ENCODE measurements at regions not wholly inside any gene's neighbourhood (a gene's known extent, or its start where the extent isn't known, plus 50 kb on each side); places are given as distances from the start of the nearest gene placed in this dataset.

DNA sequence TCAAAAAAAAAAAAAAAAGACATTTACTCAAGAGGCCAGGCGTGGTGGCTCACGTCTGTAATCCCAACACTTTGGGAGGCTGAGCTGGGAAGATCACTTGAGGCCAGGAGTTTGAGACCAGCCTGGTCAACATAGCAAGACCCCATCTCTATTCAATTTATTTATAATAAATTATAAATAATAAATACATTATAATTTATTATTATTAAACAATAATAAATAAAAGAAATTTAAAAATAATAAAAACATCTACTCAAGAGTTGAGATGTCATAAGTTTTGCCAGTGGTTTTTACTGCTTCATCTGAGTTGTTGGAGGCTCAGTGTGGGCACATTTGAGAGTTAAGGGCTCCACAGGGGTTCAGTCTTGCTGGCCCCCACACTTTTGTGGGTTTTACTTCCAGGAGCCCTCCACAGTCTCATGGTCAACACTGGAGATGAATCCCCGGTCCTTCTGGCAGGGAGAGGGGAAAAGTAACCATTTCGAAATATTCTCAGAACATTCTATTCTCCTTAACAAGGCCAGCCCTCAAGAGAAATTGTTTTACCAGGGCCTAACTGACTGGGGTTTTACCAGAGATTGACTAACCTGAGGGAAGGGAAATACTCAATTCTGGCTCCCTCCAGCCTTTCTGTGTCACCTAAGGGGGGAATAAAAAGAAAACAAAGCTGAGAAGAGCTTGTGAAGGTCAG lies 51.6 kb upstream of the NCOA1 start:
- no peaks in the 10 kb centered on the region for H3K4me1 ChIP-seq (ENCODE audit: insufficient read depth, low read length)
- H2AFZ ChIP-seq (ENCODE audit: low read length): no peak overlapping the region
- H3K4me3 ChIP-seq (replicated peaks in 1 of 3; ENCODE audit: insufficient read depth in 1 of 3, low read depth in 2 of 3, low read length in 3 of 3): no peak overlapping the region
- no peak overlapping the region for H3K4me2 ChIP-seq (ENCODE audit: low read depth, low read length)
- H3K36me3 ChIP-seq (replicated peaks in 1 of 2; ENCODE audit: control insufficient read depth in 1 of 2, insufficient read depth in 2 of 2, low read length in 2 of 2): no peaks in the 10 kb centered on the region
- ChIA-PET CTCF (ENCODE audit: low intra/inter-chr PET ratio, low total read pairs) (no interaction called here), POLR2A (no interaction called here)
- H3K27ac ChIP-seq (ENCODE audit: extremely low read length, insufficient read depth, low read length): no peak overlapping the region
- FAIRE-seq: no peak
- BruUV-seq (replicated peaks): no TSS peak
- ATAC-seq: no peak
- no peaks in the 10 kb centered on the region for H3K9me3 ChIP-seq (ENCODE audit: low read length)
- DNase-seq (ENCODE audit: low spot score): no peak
- H3K9ac ChIP-seq (ENCODE audit: insufficient read depth, low read depth, low read length): no peak overlapping the region
- in situ Hi-C loops (cut with HindIII; ENCODE audit: extremely low pct_ligation_motif_present, low pct_unique_long_range_greater_than_20kb) (no loop called here), intact Hi-C loops (cut with micrococcal nuclease; ENCODE audit: unreplicated experiment) (no loop called here)
- 0 out of 5 replicates have a peak, but pooled peaks cover 2 to 12% of the 10 kb centered on the region in 2 experiments for H3K27me3 ChIP-seq (ENCODE audit: control insufficient read depth in 1 of 2, insufficient read depth in 2 of 2, low read length in 2 of 2)
- no peaks in the 10 kb centered on the region for H4K20me1 ChIP-seq (ENCODE audit: insufficient read depth, low read length)
- H3K79me2 ChIP-seq (ENCODE audit: insufficient read depth, low read length): no peaks in the 10 kb centered on the region
- 27% methylated on average over 4 of the region's 4 CpGs for WGBS (ENCODE audit: low lambda C conversion rate)
- TF ChIP-seq, protein P1, sequence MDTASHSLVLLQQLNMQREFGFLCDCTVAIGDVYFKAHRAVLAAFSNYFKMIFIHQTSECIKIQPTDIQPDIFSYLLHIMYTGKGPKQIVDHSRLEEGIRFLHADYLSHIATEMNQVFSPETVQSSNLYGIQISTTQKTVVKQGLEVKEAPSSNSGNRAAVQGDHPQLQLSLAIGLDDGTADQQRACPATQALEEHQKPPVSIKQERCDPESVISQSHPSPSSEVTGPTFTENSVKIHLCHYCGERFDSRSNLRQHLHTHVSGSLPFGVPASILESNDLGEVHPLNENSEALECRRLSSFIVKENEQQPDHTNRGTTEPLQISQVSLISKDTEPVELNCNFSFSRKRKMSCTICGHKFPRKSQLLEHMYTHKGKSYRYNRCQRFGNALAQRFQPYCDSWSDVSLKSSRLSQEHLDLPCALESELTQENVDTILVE (CRISPR knock-in tag; IDR thresholded peaks at IDR 0.05): no peak
- TF ChIP-seq TBX2 (CRISPR knock-in tag; IDR thresholded peaks at IDR 0.05; ENCODE audit: borderline replicate concordance): no peak
- no peak for TF ChIP-seq ZNF24 (IDR thresholded peaks at IDR 0.05)
- TF ChIP-seq ZNF335 (CRISPR knock-in tag; IDR thresholded peaks at IDR 0.05): no peak
- TF ChIP-seq, protein P2, sequence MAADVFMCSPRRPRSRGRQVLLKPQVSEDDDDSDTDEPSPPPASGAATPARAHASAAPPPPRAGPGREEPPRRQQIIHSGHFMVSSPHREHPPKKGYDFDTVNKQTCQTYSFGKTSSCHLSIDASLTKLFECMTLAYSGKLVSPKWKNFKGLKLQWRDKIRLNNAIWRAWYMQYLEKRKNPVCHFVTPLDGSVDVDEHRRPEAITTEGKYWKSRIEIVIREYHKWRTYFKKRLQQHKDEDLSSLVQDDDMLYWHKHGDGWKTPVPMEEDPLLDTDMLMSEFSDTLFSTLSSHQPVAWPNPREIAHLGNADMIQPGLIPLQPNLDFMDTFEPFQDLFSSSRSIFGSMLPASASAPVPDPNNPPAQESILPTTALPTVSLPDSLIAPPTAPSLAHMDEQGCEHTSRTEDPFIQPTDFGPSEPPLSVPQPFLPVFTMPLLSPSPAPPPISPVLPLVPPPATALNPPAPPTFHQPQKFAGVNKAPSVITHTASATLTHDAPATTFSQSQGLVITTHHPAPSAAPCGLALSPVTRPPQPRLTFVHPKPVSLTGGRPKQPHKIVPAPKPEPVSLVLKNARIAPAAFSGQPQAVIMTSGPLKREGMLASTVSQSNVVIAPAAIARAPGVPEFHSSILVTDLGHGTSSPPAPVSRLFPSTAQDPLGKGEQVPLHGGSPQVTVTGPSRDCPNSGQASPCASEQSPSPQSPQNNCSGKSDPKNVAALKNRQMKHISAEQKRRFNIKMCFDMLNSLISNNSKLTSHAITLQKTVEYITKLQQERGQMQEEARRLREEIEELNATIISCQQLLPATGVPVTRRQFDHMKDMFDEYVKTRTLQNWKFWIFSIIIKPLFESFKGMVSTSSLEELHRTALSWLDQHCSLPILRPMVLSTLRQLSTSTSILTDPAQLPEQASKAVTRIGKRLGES (CRISPR knock-in tag; IDR thresholded peaks at IDR 0.05; ENCODE audit: borderline replicate concordance): no peak
- TF ChIP-seq ZEB1 (IDR thresholded peaks at IDR 0.05; ENCODE audit: insufficient replicate concordance, low read depth): no peak
- TF ChIP-seq POLR2AphosphoS2 (IDR thresholded peaks at IDR 0.05; ENCODE audit: low read depth, low read length): no peak
- no peak for TF ChIP-seq JUND (CRISPR knock-in tag; IDR thresholded peaks at IDR 0.05)
- TF ChIP-seq RBM39 (IDR thresholded peaks at IDR 0.05; ENCODE audit: low read depth, low read length, poor library complexity, severe bottlenecking): no peak
- TF ChIP-seq, protein P3, sequence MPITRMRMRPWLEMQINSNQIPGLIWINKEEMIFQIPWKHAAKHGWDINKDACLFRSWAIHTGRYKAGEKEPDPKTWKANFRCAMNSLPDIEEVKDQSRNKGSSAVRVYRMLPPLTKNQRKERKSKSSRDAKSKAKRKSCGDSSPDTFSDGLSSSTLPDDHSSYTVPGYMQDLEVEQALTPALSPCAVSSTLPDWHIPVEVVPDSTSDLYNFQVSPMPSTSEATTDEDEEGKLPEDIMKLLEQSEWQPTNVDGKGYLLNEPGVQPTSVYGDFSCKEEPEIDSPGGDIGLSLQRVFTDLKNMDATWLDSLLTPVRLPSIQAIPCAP (CRISPR knock-in tag; IDR thresholded peaks at IDR 0.05; ENCODE audit: low read depth): no peak
- TF ChIP-seq ZNF468 (CRISPR knock-in tag; IDR thresholded peaks at IDR 0.05): no peak
- no peak for TF ChIP-seq TGIF2 (CRISPR knock-in tag; IDR thresholded peaks at IDR 0.05)
- TF ChIP-seq ZNF205 (CRISPR knock-in tag; IDR thresholded peaks at IDR 0.05): no peak
- TF ChIP-seq, protein P4, sequence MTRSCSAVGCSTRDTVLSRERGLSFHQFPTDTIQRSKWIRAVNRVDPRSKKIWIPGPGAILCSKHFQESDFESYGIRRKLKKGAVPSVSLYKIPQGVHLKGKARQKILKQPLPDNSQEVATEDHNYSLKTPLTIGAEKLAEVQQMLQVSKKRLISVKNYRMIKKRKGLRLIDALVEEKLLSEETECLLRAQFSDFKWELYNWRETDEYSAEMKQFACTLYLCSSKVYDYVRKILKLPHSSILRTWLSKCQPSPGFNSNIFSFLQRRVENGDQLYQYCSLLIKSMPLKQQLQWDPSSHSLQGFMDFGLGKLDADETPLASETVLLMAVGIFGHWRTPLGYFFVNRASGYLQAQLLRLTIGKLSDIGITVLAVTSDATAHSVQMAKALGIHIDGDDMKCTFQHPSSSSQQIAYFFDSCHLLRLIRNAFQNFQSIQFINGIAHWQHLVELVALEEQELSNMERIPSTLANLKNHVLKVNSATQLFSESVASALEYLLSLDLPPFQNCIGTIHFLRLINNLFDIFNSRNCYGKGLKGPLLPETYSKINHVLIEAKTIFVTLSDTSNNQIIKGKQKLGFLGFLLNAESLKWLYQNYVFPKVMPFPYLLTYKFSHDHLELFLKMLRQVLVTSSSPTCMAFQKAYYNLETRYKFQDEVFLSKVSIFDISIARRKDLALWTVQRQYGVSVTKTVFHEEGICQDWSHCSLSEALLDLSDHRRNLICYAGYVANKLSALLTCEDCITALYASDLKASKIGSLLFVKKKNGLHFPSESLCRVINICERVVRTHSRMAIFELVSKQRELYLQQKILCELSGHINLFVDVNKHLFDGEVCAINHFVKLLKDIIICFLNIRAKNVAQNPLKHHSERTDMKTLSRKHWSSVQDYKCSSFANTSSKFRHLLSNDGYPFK (CRISPR knock-in tag; IDR thresholded peaks at IDR 0.05; ENCODE audit: borderline replicate concordance): no peak
- TF ChIP-seq AKAP8 (CRISPR knock-in tag; IDR thresholded peaks at IDR 0.05): no peak
- TF ChIP-seq PHF8 (CRISPR knock-in tag; IDR thresholded peaks at IDR 0.05): no peak
- TF ChIP-seq ZNF484 (CRISPR knock-in tag; IDR thresholded peaks at IDR 0.05; ENCODE audit: borderline replicate concordance, low read depth): no peak
- TF ChIP-seq NR2F1 (CRISPR knock-in tag; IDR thresholded peaks at IDR 0.05): no peak
